GM12873 (cell line): ENCODE measurements at regions not wholly inside any gene's neighbourhood (a gene's known extent, or its start where the extent isn't known, plus 50 kb on each side); places are given as distances from the start of the nearest gene placed in this dataset.

Source experiments
- TF ChIP-seq, protein P1 (sequence below): IDR thresholded peaks from 2 replicates; pipeline ENCODE4 v1.5.1; 2012; ENCODE audit warnings: low read depth, mild to moderate bottlenecking, moderate library complexity, low read length, control low read depth; ENCODE audit not compliant: insufficient read depth; ENCODE audit errors: missing control alignments

DNA sequence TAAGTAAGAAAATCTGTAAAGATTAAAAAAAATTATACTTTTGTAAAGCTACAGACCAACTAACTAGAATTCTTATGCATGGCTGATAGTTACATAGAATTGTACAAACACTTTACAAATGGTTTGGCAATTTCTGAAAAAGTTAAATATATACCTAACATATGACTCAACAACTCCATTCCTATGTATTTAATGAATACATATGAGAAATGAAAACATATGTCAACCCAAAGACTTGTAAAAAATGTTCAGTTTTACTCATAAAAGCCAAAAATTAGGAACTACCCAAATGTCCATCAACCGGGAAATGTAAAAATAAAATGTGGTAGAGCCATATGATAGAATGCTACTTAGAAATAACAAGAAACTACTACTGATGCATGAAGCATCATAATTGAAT lies 152.6 kb upstream of the NRG3 start:
- TF ChIP-seq, protein P1, sequence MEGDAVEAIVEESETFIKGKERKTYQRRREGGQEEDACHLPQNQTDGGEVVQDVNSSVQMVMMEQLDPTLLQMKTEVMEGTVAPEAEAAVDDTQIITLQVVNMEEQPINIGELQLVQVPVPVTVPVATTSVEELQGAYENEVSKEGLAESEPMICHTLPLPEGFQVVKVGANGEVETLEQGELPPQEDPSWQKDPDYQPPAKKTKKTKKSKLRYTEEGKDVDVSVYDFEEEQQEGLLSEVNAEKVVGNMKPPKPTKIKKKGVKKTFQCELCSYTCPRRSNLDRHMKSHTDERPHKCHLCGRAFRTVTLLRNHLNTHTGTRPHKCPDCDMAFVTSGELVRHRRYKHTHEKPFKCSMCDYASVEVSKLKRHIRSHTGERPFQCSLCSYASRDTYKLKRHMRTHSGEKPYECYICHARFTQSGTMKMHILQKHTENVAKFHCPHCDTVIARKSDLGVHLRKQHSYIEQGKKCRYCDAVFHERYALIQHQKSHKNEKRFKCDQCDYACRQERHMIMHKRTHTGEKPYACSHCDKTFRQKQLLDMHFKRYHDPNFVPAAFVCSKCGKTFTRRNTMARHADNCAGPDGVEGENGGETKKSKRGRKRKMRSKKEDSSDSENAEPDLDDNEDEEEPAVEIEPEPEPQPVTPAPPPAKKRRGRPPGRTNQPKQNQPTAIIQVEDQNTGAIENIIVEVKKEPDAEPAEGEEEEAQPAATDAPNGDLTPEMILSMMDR = no peak

DNA sequence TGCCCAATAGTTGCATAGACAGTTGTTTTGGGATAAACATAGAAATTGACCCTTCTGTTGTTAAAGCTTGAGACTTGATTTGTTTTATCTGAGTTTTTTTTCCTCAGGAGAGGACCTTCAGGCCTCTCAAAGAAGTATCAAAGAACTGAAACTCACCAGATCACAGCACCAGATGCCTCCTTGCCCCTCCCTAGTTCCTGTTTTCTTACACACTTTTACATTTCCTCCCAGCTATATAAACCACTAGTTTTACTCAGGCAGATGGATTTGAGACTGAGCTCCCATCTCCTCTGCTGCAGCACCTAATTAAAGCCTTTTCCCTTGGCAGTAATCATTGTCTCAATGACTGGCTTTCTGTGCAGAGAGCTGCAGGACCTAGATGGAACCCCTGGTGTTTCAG lies 150.6 kb upstream of the NRG3 start:
- TF ChIP-seq, protein P1 = no peak

DNA sequence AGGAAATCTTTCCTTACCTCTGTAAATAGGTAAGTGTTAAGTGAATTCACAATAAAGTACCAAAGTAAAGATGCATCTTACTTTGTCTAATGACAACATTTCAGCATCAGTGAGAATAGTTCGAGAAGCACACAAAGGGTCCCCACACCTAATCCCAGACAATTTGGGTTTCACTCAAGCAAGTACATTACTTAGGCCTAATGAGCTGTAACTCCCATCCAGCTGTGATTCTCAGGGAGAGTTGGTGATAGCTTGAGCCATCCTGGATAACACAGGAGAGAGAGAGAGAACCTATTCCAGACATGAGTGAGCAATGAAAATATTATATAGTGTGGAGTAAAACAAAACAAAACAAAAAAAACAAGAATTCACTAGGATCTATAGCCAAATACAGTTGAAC lies 149.1 kb upstream of the NRG3 start:
- TF ChIP-seq, protein P1 = no peak

DNA sequence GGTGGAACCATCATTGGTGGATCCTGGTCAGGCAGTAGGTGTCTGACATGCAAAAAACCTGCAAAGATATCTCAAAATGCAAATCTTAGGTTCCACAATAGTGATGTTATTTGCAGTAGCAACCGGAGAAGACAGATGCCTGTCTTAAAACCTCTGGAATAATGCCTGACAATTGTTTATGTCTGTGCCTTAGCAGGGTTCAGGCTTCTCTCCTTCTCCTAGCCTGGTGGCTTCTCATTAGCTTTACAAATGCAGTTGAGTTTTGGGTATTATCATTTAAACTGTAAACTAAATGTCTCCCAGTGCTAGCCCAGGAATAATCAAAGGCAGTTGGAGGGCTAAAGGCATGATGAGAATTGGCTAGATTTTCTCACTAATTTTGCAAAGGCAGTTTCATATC lies 146.3 kb upstream of the NRG3 start:
- TF ChIP-seq, protein P1 = no peak

DNA sequence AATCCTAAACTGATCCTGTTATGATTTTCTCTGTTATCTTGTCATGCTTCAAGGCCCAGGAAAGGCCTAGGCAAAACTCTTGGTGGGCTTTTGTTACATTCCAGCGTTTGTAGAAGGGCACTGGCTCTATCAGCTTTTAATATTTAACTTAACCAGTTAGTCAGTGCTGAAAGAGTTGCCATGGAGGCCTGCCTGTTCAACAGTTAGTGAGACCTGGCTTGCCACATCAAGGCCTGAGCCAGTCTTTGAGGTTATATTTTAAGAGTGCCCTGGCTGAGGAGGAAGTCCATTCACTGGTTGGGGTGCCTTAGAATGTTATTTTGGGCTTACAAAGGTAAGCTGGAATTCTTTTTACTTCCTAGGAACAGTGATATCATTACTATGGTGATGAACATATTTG lies 144.1 kb upstream of the NRG3 start:
- TF ChIP-seq, protein P1 = no peak

DNA sequence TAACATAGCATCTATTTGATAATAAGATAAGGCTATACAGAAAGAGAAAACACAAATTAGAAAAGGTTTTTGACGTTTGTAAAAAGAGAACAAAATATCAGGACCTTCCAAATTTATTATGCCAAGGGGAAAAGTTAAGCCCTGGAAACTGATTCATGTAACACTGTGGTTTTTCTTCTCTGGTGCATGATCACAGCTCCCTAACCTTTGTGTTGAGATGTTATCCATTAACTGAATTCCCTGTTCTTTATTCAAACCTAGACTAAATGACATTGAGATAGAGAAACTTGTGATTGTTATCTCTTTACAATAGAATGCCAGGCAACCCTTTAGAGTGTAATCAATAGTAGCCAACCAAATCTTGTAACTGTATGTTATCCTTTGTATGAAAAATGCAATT lies 141.5 kb upstream of the NRG3 start:
- TF ChIP-seq, protein P1 = no peak

DNA sequence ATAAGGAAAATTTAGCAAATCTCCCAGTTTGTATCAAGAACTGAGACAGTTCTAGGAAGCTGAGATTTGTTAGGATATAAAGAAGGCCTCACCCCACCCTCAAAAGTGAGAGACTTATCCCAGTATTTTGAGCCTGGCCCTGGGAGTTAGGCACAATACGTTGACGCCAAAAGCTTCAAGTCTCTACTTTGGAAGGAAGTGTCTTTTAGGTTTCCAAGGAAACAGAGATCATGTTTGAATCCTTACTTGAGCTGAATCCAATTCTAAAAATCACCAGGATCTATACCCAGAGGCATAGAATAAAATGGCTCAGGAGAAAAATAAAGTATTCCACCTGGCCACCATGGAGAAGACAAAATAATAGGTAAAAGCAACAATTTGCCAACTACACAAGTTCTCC lies 115.9 kb upstream of the NRG3 start:
- TF ChIP-seq, protein P1 = no peak
